MG63 (cell line): ENCODE measurements at regions not wholly inside any gene's neighbourhood (a gene's known extent, or its start where the extent isn't known, plus 50 kb on each side); places are given as distances from the start of the nearest gene placed in this dataset.

Source experiments
- DNase-seq: peaks from one replicate; pipeline ENCODE4 v3.0.0-alpha.2; 2020
- H3K27me3 ChIP-seq: fragments of 250-450 bp; sonication (Bioruptor Pico); 2 replicates; pipeline ENCODE4 v1.5.1; 2020; ENCODE audit warnings: mild to moderate bottlenecking, moderate library complexity
- H3K36me3 ChIP-seq: fragments of 250-450 bp; sonication (Bioruptor Pico); 2 replicates; pipeline ENCODE4 v1.5.1; 2020; ENCODE audit warnings: mild to moderate bottlenecking, moderate library complexity
- H3K4me3 ChIP-seq: fragments of 250-450 bp; sonication (Bioruptor Pico); 2 replicates; pipeline ENCODE4 v1.5.1; 2020; ENCODE audit warnings: mild to moderate bottlenecking, moderate library complexity
- H3K9me3 ChIP-seq: fragments of 250-450 bp; sonication (Bioruptor Pico); 2 replicates; pipeline ENCODE4 v1.5.1; 2020; ENCODE audit warnings: mild to moderate bottlenecking, moderate library complexity

- no peak for DNase-seq
- Histone ChIP-seq H3K9me3 (no peaks in the 10 kb centered on the region), H3K4me3 (no peak overlapping the region), H3K36me3 (no peaks in the 10 kb centered on the region), H3K27me3 (peaks cover 8% of the 10 kb centered on the region)
Measured at GRCh38 chr19:31510635-31511034, 161.4 kb upstream of the TSHZ3 start.

GRCh38 chr19:31511098-31511497, 161.9 kb upstream of the TSHZ3 start:
- Histone ChIP-seq H3K27me3 (peaks cover 8% of the 10 kb centered on the region), H3K9me3 (no peaks in the 10 kb centered on the region), H3K36me3 (no peaks in the 10 kb centered on the region), H3K4me3 (no peak overlapping the region)
- DNase-seq, result no peak

DNA sequence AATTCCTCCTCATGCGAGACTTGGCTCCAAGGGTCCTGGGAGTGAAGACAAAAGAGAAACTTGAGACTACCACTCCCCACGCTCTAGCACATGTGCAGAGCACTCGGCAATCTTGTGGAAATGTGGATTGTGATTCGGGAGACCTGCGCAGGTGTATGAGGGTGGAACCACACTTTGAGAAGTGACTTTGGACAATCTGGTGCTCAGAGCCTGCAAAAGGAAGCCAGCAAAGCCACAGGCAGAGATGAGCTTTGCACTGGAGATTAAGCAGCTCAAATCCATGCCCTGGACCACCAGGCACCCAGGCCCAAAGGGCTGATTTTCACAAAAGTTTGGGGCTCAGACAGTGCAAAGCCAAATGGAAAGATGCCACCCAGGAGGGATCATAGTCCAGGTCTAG, 162.5 kb upstream of the TSHZ3 start:
- no peaks in the 10 kb centered on the region for H3K9me3 ChIP-seq
- H3K27me3 ChIP-seq, result peaks cover 8% of the 10 kb centered on the region
- DNase-seq, result no peak
- no peaks in the 10 kb centered on the region for H3K36me3 ChIP-seq
- H3K4me3 ChIP-seq, result no peak overlapping the region

DNA sequence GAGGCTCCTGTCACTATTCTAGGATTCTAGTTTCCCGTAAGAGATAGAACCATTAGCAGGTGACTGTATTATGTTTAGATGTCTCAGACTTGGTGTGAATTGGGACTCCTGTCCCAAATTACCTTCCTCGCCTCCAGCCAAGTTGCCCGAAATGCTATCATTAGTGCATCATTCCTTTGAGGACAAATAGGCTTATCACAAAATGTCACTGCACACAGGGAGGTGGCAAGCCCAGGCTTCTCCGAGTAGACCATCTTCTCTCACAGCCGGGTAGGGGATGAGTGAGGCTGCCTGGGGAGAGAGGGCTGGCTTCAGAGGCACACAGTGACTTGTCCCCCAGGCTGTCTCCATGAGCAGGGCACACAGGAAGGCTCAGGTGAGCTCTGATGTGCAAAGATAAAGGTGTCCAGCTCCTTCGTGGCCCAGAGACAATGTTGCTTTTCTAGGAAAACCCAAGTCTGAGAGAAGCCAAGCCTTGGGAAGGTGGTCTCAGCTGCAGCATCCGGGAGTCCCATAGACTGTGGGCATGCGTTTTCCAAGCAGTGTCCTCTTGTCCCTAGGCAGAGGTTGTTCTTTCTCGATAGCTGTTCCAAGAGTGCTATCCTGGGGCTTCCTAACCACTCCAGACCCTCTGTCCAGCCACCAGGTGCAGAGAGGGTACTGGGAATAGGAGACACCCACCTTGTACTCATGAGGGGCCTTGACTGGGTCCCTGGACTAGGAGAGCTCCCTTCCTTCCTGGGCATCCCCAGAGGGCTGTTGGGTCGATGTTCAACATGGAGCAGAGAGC, 163.1 kb upstream of the TSHZ3 start:
- H3K4me3 ChIP-seq, result no peak overlapping the region
- H3K27me3 ChIP-seq, result peaks cover 8% of the 10 kb centered on the region
- no peak for DNase-seq
- no peaks in the 10 kb centered on the region for H3K9me3 ChIP-seq
- no peaks in the 10 kb centered on the region for H3K36me3 ChIP-seq

GRCh38 chr19:31513841-31514240, 164.6 kb upstream of the TSHZ3 start:
- no peaks in the 10 kb centered on the region for H3K27me3 ChIP-seq
- H3K36me3 ChIP-seq, result no peaks in the 10 kb centered on the region
- H3K9me3 ChIP-seq, result no peaks in the 10 kb centered on the region
- DNase-seq, result no peak
- H3K4me3 ChIP-seq, result no peak overlapping the region

DNA sequence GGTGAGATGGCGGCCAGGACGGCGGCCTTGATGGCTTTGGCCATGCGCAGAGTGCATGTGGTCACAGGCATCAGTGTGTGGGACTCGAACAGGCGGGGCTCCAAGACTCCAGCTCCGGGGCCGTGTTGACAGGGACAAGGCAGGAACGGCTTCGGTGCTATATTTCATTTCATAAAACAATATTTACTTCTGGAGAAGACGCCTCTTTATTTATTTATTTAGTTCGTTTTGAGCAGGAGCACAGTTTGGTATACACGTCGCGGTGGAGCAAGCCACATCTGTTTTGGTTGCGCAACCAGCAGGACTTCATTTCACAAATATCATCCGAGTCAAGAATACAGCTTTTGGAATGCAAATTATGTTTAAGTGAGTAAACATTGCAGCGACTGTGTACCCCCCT, 166.7 kb upstream of the TSHZ3 start:
- Histone ChIP-seq H3K36me3 (no peaks in the 10 kb centered on the region), H3K27me3 (no peaks in the 10 kb centered on the region), H3K4me3 (no peak overlapping the region), H3K9me3 (peaks cover 5% of the 10 kb centered on the region)
- no peak for DNase-seq

DNA sequence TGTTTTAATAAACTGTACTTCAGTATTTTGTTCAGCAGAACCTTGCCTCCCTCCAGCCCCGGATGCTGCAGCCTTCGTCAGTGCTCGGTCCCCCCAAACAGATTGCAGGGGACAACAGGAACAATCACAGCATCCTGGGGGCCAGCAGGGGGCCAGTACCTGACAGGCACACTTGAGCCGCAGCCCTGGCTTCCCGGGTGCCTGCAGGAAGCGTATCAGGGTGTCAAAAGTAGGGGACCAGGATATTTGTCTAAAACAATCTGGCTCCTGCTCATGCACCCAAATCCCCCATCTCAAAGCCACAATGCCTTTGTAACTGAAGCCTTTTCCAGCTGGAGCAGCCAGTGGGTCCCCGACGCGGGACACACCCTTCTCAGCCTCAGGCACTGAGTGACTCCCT, 167.5 kb upstream of the TSHZ3 start:
- DNase-seq, result no peak
- Histone ChIP-seq H3K4me3 (no peak overlapping the region), H3K36me3 (no peaks in the 10 kb centered on the region), H3K9me3 (peaks cover 7% of the 10 kb centered on the region), H3K27me3 (no peaks in the 10 kb centered on the region)

GRCh38 chr19:31517224-31518180, 168.3 kb upstream of the TSHZ3 start:
- no peak overlapping the region for H3K4me3 ChIP-seq

DNA sequence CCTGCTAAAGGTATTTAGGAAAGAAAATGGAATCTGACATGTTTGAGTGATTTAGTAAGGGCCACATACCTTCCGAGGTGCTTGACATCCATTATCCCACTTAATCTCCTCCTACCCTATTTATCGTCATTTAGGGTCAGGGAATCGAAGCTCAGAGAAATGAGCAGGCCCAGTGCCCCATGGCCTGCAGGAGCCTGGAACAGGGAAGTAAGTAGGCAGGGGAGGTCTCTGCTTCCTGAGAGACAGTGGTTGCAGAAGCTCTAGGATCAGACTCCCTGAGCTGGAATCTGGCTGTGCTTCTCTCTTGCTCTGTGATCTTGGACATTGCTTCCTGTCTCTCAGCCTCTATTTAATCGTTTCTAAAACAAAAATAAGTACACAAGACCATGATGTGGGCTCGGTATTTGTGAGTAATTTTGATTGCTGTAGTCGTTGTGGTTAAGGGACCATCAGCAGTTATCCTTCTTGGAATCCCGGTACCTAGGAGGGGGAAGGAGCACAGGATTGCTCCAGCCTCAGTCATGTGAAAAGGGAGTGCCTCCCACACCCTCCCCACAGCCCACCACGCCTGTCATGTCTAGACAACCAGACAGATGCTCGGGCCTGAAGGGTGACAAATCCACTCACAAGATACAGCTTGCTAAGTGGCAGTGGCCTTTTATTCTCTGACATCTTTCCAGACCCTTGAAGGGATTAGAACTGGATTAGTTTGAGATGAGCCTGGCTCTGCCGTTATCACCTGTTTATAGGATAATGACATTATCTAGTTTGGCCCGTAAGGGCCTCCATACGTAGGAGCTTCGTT, 169.2 kb upstream of the TSHZ3 start:
- H3K36me3 ChIP-seq, result no peaks in the 10 kb centered on the region
- DNase-seq, result no peak
- H3K4me3 ChIP-seq, result no peak overlapping the region
- H3K9me3 ChIP-seq, result peaks cover 10% of the 10 kb centered on the region
- no peaks in the 10 kb centered on the region for H3K27me3 ChIP-seq

More at GRCh38 chr19:31517224-31518180, 168.3 kb upstream of the TSHZ3 start:
- no peak for DNase-seq
- Histone ChIP-seq H3K27me3 (no peaks in the 10 kb centered on the region), H3K9me3 (peaks cover 10% of the 10 kb centered on the region), H3K36me3 (no peaks in the 10 kb centered on the region)

- no peak for DNase-seq
- Histone ChIP-seq H3K36me3 (no peaks in the 10 kb centered on the region), H3K4me3 (no peak overlapping the region), H3K9me3 (peaks cover 10% of the 10 kb centered on the region), H3K27me3 (no peaks in the 10 kb centered on the region)
Measured at GRCh38 chr19:31519256-31519655, 170.0 kb upstream of the TSHZ3 start.

- DNase-seq, result no peak
- Histone ChIP-seq H3K36me3 (no peaks in the 10 kb centered on the region), H3K9me3 (peaks cover 13% of the 10 kb centered on the region)
Measured at GRCh38 chr19:31519908-31520307, 170.7 kb upstream of the TSHZ3 start.

DNA sequence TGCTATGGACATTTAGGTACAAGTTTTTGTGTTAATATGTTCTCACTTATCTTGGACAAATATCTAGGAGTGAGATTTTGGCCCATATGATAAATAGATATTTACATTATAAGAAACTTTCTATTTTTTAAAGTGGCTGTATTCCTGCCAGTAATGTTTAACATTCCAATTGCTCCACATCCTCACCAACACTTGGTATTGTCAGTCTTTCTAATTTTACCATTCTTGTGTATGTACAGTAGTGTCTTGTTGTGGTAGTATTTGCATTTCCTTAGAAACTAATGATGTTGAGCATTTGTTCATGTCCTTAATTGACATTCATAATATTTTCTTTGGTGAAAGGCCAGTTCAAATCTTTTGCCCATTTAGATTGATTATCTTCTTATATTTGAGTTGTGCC, 171.4 kb upstream of the TSHZ3 start:
- Histone ChIP-seq H3K27me3 (no peaks in the 10 kb centered on the region), H3K4me3 (no peak overlapping the region), H3K9me3 (peaks cover 20% of the 10 kb centered on the region), H3K36me3 (no peaks in the 10 kb centered on the region)
- no peak for DNase-seq

More at GRCh38 chr19:31519908-31520307, 170.7 kb upstream of the TSHZ3 start:
- Histone ChIP-seq H3K4me3 (no peak overlapping the region), H3K27me3 (no peaks in the 10 kb centered on the region)

DNA sequence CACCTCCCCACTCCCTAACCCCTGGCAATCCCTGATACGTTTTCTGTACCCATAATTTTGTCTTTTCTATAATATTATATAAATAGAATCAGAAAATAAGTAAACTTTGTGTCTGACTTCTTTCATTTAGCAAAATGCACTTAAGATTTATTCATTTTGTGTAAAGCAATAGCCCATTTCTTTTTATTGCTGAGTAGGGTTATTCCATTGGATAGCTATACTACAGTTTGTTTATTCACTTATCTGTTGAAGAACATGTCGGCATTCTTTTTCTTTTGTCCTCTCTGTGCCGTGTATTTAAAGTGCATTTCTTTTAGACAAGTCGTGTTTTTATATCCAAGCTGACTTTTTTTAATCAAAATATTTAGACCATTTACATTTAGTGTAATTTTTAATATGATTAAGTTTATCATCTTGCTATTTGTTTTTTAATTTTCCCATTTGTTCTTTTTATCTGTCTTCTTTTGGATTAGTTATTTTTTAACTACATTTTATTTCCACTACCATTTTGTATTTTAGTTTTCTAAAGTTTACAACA, 176.4 kb upstream of the TSHZ3 start:
- no peaks in the 10 kb centered on the region for H3K27me3 ChIP-seq
- DNase-seq, result no peak
- no peak overlapping the region for H3K4me3 ChIP-seq
- H3K36me3 ChIP-seq, result no peaks in the 10 kb centered on the region
- peaks cover 24% of the 10 kb centered on the region for H3K9me3 ChIP-seq

GRCh38 chr19:31527443-31527842, 178.2 kb upstream of the TSHZ3 start:
- H3K4me3 ChIP-seq, result no peak overlapping the region
- H3K36me3 ChIP-seq, result no peaks in the 10 kb centered on the region
- H3K9me3 ChIP-seq, result peaks cover 17% of the 10 kb centered on the region
- H3K27me3 ChIP-seq, result no peaks in the 10 kb centered on the region
- DNase-seq, result no peak

- H3K4me3 ChIP-seq, result no peak overlapping the region
- H3K9me3 ChIP-seq, result peaks cover 17% of the 10 kb centered on the region
- no peak for DNase-seq
Measured at GRCh38 chr19:31528261-31528660, 179.0 kb upstream of the TSHZ3 start.

GRCh38 chr19:31529121-31529520, 179.9 kb upstream of the TSHZ3 start:
- Histone ChIP-seq H3K27me3 (no peaks in the 10 kb centered on the region), H3K9me3 (peaks cover 17% of the 10 kb centered on the region), H3K36me3 (no peaks in the 10 kb centered on the region), H3K4me3 (no peak overlapping the region)
- DNase-seq, result no peak

More at GRCh38 chr19:31528261-31528660, 179.0 kb upstream of the TSHZ3 start:
- Histone ChIP-seq H3K27me3 (no peaks in the 10 kb centered on the region), H3K36me3 (no peaks in the 10 kb centered on the region)
